NT2/D1 (cell line): ENCODE measurements at regions not wholly inside any gene's neighbourhood (a gene's known extent, or its start where the extent isn't known, plus 50 kb on each side); places are given as distances from the start of the nearest gene placed in this dataset.

Source experiments
- SUZ12 ChIP-seq: IDR thresholded peaks from 2 replicates; pipeline ENCODE4 v1.6.1; 2011; ENCODE audit not compliant: insufficient read length, insufficient read depth; ENCODE audit errors: extremely low read depth
- YY1 ChIP-seq: IDR thresholded peaks from 2 replicates; pipeline ENCODE4 v1.6.1; 2011; ENCODE audit not compliant: insufficient read length, insufficient read depth
- ZNF274 ChIP-seq: IDR thresholded peaks from 2 replicates; pipeline ENCODE4 v1.6.1; 2011; ENCODE audit warnings: mild to moderate bottlenecking, low read depth, low read length

GRCh38 chr6:30397697-30398096, 52.7 kb downstream of the RPP21 start:
- TF ChIP-seq SUZ12 (no peak), YY1 (no peak), ZNF274 (no peak)
